Right lobe of liver (tissue), 6 donors: ENCODE measurements at regions not wholly inside any gene's neighbourhood (a gene's known extent, or its start where the extent isn't known, plus 50 kb on each side); places are given as distances from the start of the nearest gene placed in this dataset.

Source experiments
- ATAC-seq, 4 donors: fragments of 200-7000 bp; cut with Tn5 transposase; one replicate each; pipeline ENCODE4 v1.9.1; 2020; ENCODE audit warnings: mild to moderate bottlenecking in 4 of 4, moderate library complexity in 4 of 4
- DNase-seq, 3 donors: peaks; one replicate each; pipeline ENCODE4 v3.0.0-alpha.2; 2020
- H3K27ac ChIP-seq, 3 donors: fragments of 200-600 bp; one replicate each; pipeline ENCODE4 v1.8.0; 2022
- H3K27me3 ChIP-seq, 2 donors: fragments of 200-600 bp; one replicate each; pipeline ENCODE4 v1.8.0; 2022
- H3K36me3 ChIP-seq, 4 donors: fragments of 200-600 bp; sonication (generic) in 1 of 4; one replicate each; pipeline versions ENCODE4 v1.5.1 to v1.8.0; 2017 to 2022; ENCODE audit warnings: control low read depth in 1 of 4
- H3K4me1 ChIP-seq, 4 donors: fragments of 200-600 bp; sonication (generic) in 1 of 4; one replicate each; pipeline versions ENCODE4 v1.5.1 to v1.8.0; 2017 to 2022; ENCODE audit warnings: control low read depth in 1 of 4
- H3K4me3 ChIP-seq, 3 donors: fragments of 200-600 bp; one replicate each; pipeline ENCODE4 v1.8.0; 2022
- H3K9me3 ChIP-seq, 4 donors: fragments of 200-600 bp; sonication (generic) in 1 of 4; one replicate each; pipeline versions ENCODE4 v1.5.1 to v1.8.0; 2017 to 2022; ENCODE audit warnings: control low read depth in 1 of 4
- CTCF ChIP-seq, 4 donors: fragments of 200-600 bp in 3 of 4; fragments of 450-650 bp in 1 of 4; IDR thresholded peaks; one replicate each; pipeline versions ENCODE4 v1.5.1 to v1.8.0; 2016 to 2022; ENCODE audit warnings: antibody characterized with exemption in 4 of 4, mild to moderate bottlenecking in 2 of 4
- POLR2A ChIP-seq: fragments of 450-650 bp; IDR thresholded peaks from one replicate; pipeline ENCODE4 v1.6.1; 2017; ENCODE audit warnings: antibody characterized with exemption, mild to moderate bottlenecking
- WGBS: methylation state at CpG from one replicate; pipeline ENCODE4 v1.1.6; 2018; ENCODE audit warnings: low coverage, low lambda C conversion rate; ENCODE audit not compliant: insufficient coverage; ENCODE audit errors: missing lambda C conversion rate; 5-methylcytosine and 5-hydroxymethylcytosine counted together
- intact Hi-C, 2 donors: fragments of 100-400 bp; cut with DNase I; formaldehyde crosslinking; loops; one replicate each; pipeline versions ENCODE4 v1.11.2 to v1.14.1; 2022
- donor health status: DM: no; HTN: yes; CAD: no.
- donor health status: DM: no; HTN: no; CAD: no.
- donor health status: DM: no; HTN: no; CAD: no.
- donor health status: DM: no; HTN: yes; CAD: no.
- donor health status: DM: no; HTN: yes; CAD: no.

GRCh38 chr11:27830206-27830605 is 130.0 kb upstream of the BDNF start:
- intact Hi-C loops, result no loop called here
- H3K27me3 ChIP-seq, result no peaks in the 10 kb centered on the region
- WGBS, result no CpG with 5 or more reads among the region's 3 CpGs

GRCh38 chr11:27820249-27820648 is 120.0 kb upstream of the BDNF start:
- no peaks in the 10 kb centered on the region for H3K27me3 ChIP-seq
- no peak overlapping the region for H3K4me3 ChIP-seq
- H3K36me3 ChIP-seq, result no peaks in the 10 kb centered on the region
- ATAC-seq (no peak), DNase-seq (no peak)
- H3K9me3 ChIP-seq, result no peaks in the 10 kb centered on the region
- no peak overlapping the region for H3K27ac ChIP-seq
- intact Hi-C loops, result no loop called here
- TF ChIP-seq POLR2A, result no peak
- H3K4me1 ChIP-seq, result no peaks in the 10 kb centered on the region

More at GRCh38 chr11:27830206-27830605, 130.0 kb upstream of the BDNF start:
- H3K4me3 ChIP-seq, result no peak overlapping the region
- ATAC-seq (no peak), DNase-seq (no peak)
- no peak overlapping the region for H3K27ac ChIP-seq
- H3K9me3 ChIP-seq, result no peaks in the 10 kb centered on the region
- H3K36me3 ChIP-seq, result no peaks in the 10 kb centered on the region
- no peaks in the 10 kb centered on the region for H3K4me1 ChIP-seq
- TF ChIP-seq POLR2A (no peak), CTCF (IDR thresholded peaks at IDR 0.05) (no peak)

GRCh38 chr11:27816197-27816596 is 115.9 kb upstream of the BDNF start:
- no peak for DNase-seq
- Histone ChIP-seq H3K9me3 (no peaks in the 10 kb centered on the region), H3K27me3 (no peaks in the 10 kb centered on the region), H3K36me3 (no peaks in the 10 kb centered on the region), H3K4me3 (no peak overlapping the region), H3K27ac (no peak overlapping the region), H3K4me1 (no peaks in the 10 kb centered on the region)
- no peak for TF ChIP-seq POLR2A
- TF ChIP-seq CTCF (IDR thresholded peaks at IDR 0.05), result no peak
- intact Hi-C loops, result no loop called here
- WGBS, result 53% methylated on average over 1 of the region's 1 CpG
- ATAC-seq, result no peak

GRCh38 chr11:27812341-27812740 is 112.1 kb upstream of the BDNF start:
- no peaks in the 10 kb centered on the region for H3K4me1 ChIP-seq
- intact Hi-C loops, result no loop called here
- H3K36me3 ChIP-seq, result no peaks in the 10 kb centered on the region
- WGBS, result 69% methylated on average over 2 of the region's 2 CpGs
- ATAC-seq, result no peak
- no peaks in the 10 kb centered on the region for H3K9me3 ChIP-seq
- no peaks in the 10 kb centered on the region for H3K27me3 ChIP-seq
- no peak for DNase-seq
- TF ChIP-seq CTCF (IDR thresholded peaks at IDR 0.05), result no peak
- TF ChIP-seq POLR2A, result no peak
- H3K27ac ChIP-seq, result no peak overlapping the region
- H3K4me3 ChIP-seq, result no peak overlapping the region

GRCh38 chr11:27807596-27807995 is 107.3 kb upstream of the BDNF start:
- H3K36me3 ChIP-seq, result no peaks in the 10 kb centered on the region
- TF ChIP-seq CTCF (IDR thresholded peaks at IDR 0.05), result no peak
- H3K4me3 ChIP-seq, result no peak overlapping the region
- intact Hi-C loops, result no loop called here
- DNase-seq, result no peak
- 21% methylated on average over 2 of the region's 2 CpGs for WGBS
- no peaks in the 10 kb centered on the region for H3K27me3 ChIP-seq
- ATAC-seq, result no peak
- H3K9me3 ChIP-seq, result no peaks in the 10 kb centered on the region
- H3K4me1 ChIP-seq, result no peaks in the 10 kb centered on the region
- no peak overlapping the region for H3K27ac ChIP-seq
